Osteocyte (in vitro differentiated cells): ENCODE measurements at regions not wholly inside any gene's neighbourhood (a gene's known extent, or its start where the extent isn't known, plus 50 kb on each side); places are given as distances from the start of the nearest gene placed in this dataset.

Source experiments
- DNase-seq: peaks from one replicate; pipeline ENCODE4 v3.0.0; 2021; ENCODE audit warnings: mixed read lengths; ENCODE audit not compliant: unreplicated experiment; ENCODE audit errors: extremely low spot score
- H3K27ac Mint-ChIP-seq: one replicate; pipeline ENCODE4 v1.8.0; 2021; ENCODE audit warnings: mild to moderate bottlenecking, mixed read lengths; ENCODE audit not compliant: unreplicated experiment
- H3K27me3 Mint-ChIP-seq: one replicate; pipeline ENCODE4 v1.8.0; 2021; ENCODE audit warnings: mixed read lengths; ENCODE audit not compliant: unreplicated experiment
- H3K36me3 Mint-ChIP-seq: one replicate; pipeline ENCODE4 v1.8.0; 2021; ENCODE audit warnings: mixed read lengths; ENCODE audit not compliant: unreplicated experiment
- H3K4me1 Mint-ChIP-seq: one replicate; pipeline ENCODE4 v1.8.0; 2021; ENCODE audit warnings: mixed read lengths; ENCODE audit not compliant: unreplicated experiment
- H3K4me3 Mint-ChIP-seq: one replicate; pipeline ENCODE4 v1.8.0; 2021; ENCODE audit warnings: mild to moderate bottlenecking, moderate library complexity, mixed read lengths; ENCODE audit not compliant: unreplicated experiment
- H3K9me3 Mint-ChIP-seq: one replicate; pipeline ENCODE4 v1.8.0; 2021; ENCODE audit warnings: mixed read lengths; ENCODE audit not compliant: unreplicated experiment
- TF ChIP-seq, protein P1 (sequence below): fragments of 200-600 bp; sonication (generic); IDR thresholded peaks from 2 replicates; pipeline ENCODE4 v1.5.0; 2021; ENCODE audit warnings: antibody characterized with exemption, mild to moderate bottlenecking, moderate library complexity

DNA sequence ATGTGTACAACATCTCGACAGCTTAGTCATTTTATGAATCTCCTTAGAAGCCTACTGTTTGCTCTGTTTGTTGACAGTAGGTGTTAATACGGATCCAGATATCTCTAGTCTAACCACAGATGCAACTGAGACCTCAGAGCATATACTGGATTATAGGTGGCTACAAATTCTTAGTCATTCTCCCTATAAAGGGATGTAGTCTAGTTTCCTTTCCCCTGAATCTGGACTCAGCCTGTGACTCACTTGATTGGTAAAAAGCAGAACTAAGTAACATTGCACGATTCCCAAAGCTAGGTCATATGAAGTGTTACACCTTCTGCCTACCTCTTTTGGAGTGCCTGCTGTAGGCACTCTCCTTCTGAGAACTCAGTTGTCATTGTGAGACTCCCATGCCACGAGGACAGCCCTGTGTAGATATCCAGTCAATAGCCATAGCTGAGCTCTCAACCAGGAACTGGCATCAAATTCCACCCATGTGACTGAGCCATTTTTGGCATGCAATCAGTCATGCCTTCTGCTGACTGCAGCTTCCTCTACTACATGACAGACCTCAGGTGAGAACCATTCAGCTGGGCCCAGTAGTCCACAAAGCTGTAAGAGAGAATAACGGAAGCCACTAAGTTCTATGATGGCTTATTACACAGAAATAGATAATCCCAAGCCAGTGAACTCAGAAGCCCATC is 135.9 kb upstream of the CHRM3 start:
- no peak for DNase-seq
- Mint-ChIP-seq H3K4me1 (no peaks in the 10 kb centered on the region), H3K4me3 (no peak overlapping the region), H3K36me3 (no peaks in the 10 kb centered on the region), H3K9me3 (peaks cover 6% of the 10 kb centered on the region), H3K27ac (no peak overlapping the region), H3K27me3 (no peaks in the 10 kb centered on the region)
- TF ChIP-seq, protein P1, sequence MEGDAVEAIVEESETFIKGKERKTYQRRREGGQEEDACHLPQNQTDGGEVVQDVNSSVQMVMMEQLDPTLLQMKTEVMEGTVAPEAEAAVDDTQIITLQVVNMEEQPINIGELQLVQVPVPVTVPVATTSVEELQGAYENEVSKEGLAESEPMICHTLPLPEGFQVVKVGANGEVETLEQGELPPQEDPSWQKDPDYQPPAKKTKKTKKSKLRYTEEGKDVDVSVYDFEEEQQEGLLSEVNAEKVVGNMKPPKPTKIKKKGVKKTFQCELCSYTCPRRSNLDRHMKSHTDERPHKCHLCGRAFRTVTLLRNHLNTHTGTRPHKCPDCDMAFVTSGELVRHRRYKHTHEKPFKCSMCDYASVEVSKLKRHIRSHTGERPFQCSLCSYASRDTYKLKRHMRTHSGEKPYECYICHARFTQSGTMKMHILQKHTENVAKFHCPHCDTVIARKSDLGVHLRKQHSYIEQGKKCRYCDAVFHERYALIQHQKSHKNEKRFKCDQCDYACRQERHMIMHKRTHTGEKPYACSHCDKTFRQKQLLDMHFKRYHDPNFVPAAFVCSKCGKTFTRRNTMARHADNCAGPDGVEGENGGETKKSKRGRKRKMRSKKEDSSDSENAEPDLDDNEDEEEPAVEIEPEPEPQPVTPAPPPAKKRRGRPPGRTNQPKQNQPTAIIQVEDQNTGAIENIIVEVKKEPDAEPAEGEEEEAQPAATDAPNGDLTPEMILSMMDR = no peak

DNA sequence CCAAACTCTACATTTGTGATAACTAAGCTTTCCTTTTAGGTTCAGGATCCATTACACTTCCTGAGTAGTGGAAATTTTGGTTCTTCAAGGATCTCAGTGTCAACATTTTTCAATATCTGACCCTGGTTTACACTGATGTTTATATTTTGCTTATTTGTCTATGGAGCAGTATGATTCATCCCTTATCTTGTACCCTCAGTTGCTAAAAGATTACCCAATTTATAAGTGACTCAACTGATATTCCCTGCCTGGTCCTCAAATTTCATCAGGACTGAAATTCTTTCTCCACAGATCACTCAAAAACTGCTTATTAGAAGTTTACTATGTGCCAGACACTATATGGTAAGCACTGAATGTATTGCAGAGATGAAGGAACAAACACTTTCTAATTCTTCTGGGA is 139.1 kb upstream of the CHRM3 start:
- TF ChIP-seq, protein P1 = no peak
- H3K27ac Mint-ChIP-seq = no peak overlapping the region
- H3K4me3 Mint-ChIP-seq = no peak overlapping the region
- no peaks in the 10 kb centered on the region for H3K27me3 Mint-ChIP-seq
- no peak for DNase-seq
- no peaks in the 10 kb centered on the region for H3K9me3 Mint-ChIP-seq
- no peaks in the 10 kb centered on the region for H3K36me3 Mint-ChIP-seq
- H3K4me1 Mint-ChIP-seq = no peaks in the 10 kb centered on the region

DNA sequence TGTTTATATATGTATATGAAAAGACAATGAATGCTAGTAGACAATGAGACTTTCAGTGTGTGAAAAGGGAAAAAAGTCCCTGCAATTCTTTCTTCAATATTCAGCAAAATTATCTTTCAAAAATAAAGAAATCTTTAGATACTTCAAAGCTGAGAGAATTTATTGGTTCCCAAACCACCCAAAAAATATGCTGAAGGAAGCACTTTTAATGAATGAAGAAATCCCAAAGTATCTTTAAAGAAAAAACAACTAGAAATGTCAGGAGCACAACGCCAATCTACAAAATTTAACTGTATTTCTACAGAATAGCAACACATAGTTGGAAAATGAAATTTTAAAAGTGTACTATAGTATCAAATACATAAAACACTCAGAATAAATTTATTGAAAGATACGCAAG is 142.3 kb upstream of the CHRM3 start:
- TF ChIP-seq, protein P1 = no peak
- no peak overlapping the region for H3K4me3 Mint-ChIP-seq
- H3K27ac Mint-ChIP-seq = no peak overlapping the region
- H3K4me1 Mint-ChIP-seq = no peaks in the 10 kb centered on the region
- H3K9me3 Mint-ChIP-seq = no peaks in the 10 kb centered on the region
- no peaks in the 10 kb centered on the region for H3K27me3 Mint-ChIP-seq
- H3K36me3 Mint-ChIP-seq = no peaks in the 10 kb centered on the region
- no peak for DNase-seq

DNA sequence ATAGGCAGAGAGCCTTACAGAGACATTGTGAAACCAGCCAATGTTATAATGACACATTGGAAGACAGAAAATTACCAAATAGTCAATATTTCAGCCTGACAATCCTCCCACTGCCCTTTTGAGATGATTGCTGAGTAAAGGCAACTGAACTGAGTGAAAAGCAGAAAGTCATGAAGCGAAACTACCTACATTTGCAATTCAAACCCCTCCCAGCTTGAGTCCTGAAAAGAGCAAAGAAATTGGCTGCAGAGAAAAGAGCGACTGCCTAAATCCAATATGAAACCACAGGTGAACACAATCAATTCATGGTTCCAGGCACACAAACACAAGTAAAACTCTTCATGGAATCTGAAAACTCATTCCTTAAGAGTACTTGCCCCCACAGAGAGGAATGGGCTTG is 143.4 kb upstream of the CHRM3 start:
- no peaks in the 10 kb centered on the region for H3K4me1 Mint-ChIP-seq
- TF ChIP-seq, protein P1 = no peak
- H3K4me3 Mint-ChIP-seq = no peak overlapping the region
- H3K27me3 Mint-ChIP-seq = no peaks in the 10 kb centered on the region
- H3K9me3 Mint-ChIP-seq = no peaks in the 10 kb centered on the region
- H3K36me3 Mint-ChIP-seq = no peaks in the 10 kb centered on the region
- DNase-seq = no peak
- H3K27ac Mint-ChIP-seq = no peak overlapping the region

DNA sequence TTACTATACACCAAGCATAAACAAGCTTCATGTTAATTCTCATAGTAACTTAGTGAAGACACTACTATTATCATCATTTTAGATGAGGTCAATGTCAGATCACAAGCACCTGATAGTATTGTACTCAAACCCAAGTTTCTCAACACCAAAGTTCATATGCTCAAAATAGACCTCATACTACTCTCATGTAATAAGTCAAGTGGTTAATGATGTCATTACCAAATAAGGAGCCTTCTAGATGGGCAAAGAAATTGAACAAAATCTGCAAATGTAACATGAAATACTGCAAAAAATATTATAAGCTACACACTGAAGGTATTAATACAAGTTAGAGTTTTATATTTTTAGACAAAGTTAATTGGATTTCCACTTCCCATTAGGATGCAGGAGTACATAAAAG is 144.0 kb upstream of the CHRM3 start:
- no peak for DNase-seq
- H3K36me3 Mint-ChIP-seq = no peaks in the 10 kb centered on the region
- H3K9me3 Mint-ChIP-seq = no peaks in the 10 kb centered on the region
- no peak overlapping the region for H3K4me3 Mint-ChIP-seq
- no peaks in the 10 kb centered on the region for H3K27me3 Mint-ChIP-seq
- TF ChIP-seq, protein P1 = no peak
- no peaks in the 10 kb centered on the region for H3K4me1 Mint-ChIP-seq
- no peak overlapping the region for H3K27ac Mint-ChIP-seq
